HepG2 (cell line): ENCODE measurements at regions not wholly inside any gene's neighbourhood (a gene's known extent, or its start where the extent isn't known, plus 50 kb on each side); places are given as distances from the start of the nearest gene placed in this dataset.

Experiments
- ARNT ChIP-seq: fragments of 450-650 bp; IDR thresholded peaks from 2 replicates; pipeline ENCODE4 v1.6.1; 2017
- DNMT1 ChIP-seq: sonication (generic); formaldehyde crosslinking; IDR thresholded peaks from 2 replicates; pipeline ENCODE4 v1.5.1; 2020; ENCODE audit warnings: mild to moderate bottlenecking, missing genetic modification reagents
- NAIF1 ChIP-seq: sonication (generic); formaldehyde crosslinking; IDR thresholded peaks from 2 replicates; pipeline ENCODE4 v1.5.0; 2020; ENCODE audit warnings: mild to moderate bottlenecking, missing genetic modification reagents, borderline replicate concordance
- NR2C2 ChIP-seq: sonication (generic); formaldehyde crosslinking; IDR thresholded peaks from 2 replicates; pipeline ENCODE4 v1.4.0; 2020; ENCODE audit warnings: missing genetic modification reagents, mild to moderate bottlenecking, moderate library complexity, borderline replicate concordance
- POLR2AphosphoS2 ChIP-seq: IDR thresholded peaks from 2 replicates; pipeline ENCODE4 v1.6.1; 2011; ENCODE audit warnings: low read depth, low read length, improper control_type of control experiment
- SKIL ChIP-seq: sonication (generic); formaldehyde crosslinking; IDR thresholded peaks from 2 replicates; pipeline ENCODE4 v1.8.0; 2022; ENCODE audit warnings: missing genetic modification reagents, mild to moderate bottlenecking, moderate library complexity, borderline replicate concordance
- TCF12 ChIP-seq, 2 experiments: fragments of 450-650 bp in 1 of 2; sonication (generic) in 1 of 2; formaldehyde crosslinking in 1 of 2; IDR thresholded peaks; 2 replicates each; pipeline versions ENCODE4 v1.6.1 to v1.8.0; 2017 to 2022; ENCODE audit warnings: antibody characterized with exemption in 1 of 2, mild to moderate bottlenecking in 1 of 2, missing genetic modification reagents in 1 of 2, moderate library complexity in 1 of 2
- ZBTB1 ChIP-seq: sonication (generic); formaldehyde crosslinking; IDR thresholded peaks from 2 replicates; pipeline ENCODE4 v1.4.0; 2020; ENCODE audit warnings: missing genetic modification reagents, borderline replicate concordance
- ZBTB33 ChIP-seq: sonication (generic); formaldehyde crosslinking; IDR thresholded peaks from 2 replicates; pipeline ENCODE4 v1.4.0; 2020; ENCODE audit warnings: missing genetic modification reagents
- TF ChIP-seq, protein P1 (sequence below): sonication (generic); IDR thresholded peaks from 2 replicates; pipeline ENCODE4 v1.6.1; 2016; ENCODE audit warnings: low read depth, borderline replicate concordance
- TF ChIP-seq, protein P2 (sequence below): sonication (generic); formaldehyde crosslinking; conservative IDR thresholded peaks from 2 replicates; pipeline ENCODE4 v1.4.0; 2020; ENCODE audit warnings: missing genetic modification reagents
- TF ChIP-seq, protein P3 (sequence below): IDR thresholded peaks from 2 replicates; pipeline ENCODE4 v1.6.1; 2016; ENCODE audit warnings: low read depth

DNA sequence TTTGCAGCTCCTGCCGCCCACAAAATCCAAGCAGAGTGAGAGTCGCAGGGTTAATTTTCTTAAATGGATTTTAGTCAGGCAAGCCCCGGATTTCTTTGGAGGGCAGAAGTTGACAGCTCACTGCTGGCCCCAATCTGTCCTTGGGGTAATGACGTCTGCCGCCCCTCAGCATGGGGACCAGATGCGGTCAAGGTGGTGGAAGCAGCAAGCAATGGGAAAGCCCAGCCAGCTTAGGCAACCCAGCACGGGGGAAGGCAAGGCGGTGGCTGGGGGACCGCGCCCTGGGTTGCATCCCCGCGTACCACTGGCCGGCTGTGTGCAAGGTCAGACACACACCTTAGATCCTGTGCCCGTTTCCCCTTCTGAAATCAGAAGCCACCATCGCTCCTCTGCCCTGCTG, 321.7 kb downstream of the C16orf95 start:
- TF ChIP-seq ZBTB1 (CRISPR knock-in tag), result no peak
- no peak for TF ChIP-seq TCF12 (IDR thresholded peaks at IDR 0.05)
- TF ChIP-seq TCF12 (CRISPR knock-in tag; IDR thresholded peaks at IDR 0.05), result no peak
- TF ChIP-seq NR2C2 (CRISPR knock-in tag), result no peak
- no peak for TF ChIP-seq SKIL (CRISPR knock-in tag)
- TF ChIP-seq POLR2AphosphoS2, result no peak
- TF ChIP-seq, protein P1, sequence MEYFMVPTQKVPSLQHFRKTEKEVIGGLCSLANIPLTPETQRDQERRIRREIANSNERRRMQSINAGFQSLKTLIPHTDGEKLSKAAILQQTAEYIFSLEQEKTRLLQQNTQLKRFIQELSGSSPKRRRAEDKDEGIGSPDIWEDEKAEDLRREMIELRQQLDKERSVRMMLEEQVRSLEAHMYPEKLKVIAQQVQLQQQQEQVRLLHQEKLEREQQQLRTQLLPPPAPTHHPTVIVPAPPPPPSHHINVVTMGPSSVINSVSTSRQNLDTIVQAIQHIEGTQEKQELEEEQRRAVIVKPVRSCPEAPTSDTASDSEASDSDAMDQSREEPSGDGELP, result no peak
- TF ChIP-seq DNMT1 (CRISPR knock-in tag), result no peak
- TF ChIP-seq ARNT, result no peak
- TF ChIP-seq, protein P2, sequence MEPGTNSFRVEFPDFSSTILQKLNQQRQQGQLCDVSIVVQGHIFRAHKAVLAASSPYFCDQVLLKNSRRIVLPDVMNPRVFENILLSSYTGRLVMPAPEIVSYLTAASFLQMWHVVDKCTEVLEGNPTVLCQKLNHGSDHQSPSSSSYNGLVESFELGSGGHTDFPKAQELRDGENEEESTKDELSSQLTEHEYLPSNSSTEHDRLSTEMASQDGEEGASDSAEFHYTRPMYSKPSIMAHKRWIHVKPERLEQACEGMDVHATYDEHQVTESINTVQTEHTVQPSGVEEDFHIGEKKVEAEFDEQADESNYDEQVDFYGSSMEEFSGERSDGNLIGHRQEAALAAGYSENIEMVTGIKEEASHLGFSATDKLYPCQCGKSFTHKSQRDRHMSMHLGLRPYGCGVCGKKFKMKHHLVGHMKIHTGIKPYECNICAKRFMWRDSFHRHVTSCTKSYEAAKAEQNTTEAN, result no peak
- TF ChIP-seq NAIF1, result no peak
- TF ChIP-seq, protein P3, sequence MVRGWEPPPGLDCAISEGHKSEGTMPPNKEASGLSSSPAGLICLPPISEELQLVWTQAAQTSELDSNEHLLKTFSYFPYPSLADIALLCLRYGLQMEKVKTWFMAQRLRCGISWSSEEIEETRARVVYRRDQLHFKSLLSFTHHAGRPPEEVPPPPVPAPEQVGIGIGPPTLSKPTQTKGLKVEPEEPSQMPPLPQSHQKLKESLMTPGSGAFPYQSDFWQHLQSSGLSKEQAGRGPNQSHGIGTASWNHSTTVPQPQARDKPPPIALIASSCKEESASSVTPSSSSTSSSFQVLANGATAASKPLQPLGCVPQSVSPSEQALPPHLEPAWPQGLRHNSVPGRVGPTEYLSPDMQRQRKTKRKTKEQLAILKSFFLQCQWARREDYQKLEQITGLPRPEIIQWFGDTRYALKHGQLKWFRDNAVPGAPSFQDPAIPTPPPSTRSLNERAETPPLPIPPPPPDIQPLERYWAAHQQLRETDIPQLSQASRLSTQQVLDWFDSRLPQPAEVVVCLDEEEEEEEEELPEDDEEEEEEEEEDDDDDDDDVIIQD (CRISPR knock-in tag), result no peak
- no peak for TF ChIP-seq ZBTB33 (CRISPR knock-in tag)
